Inflammatory macrophage treated with lipopolysaccharide for 4 hours (primary cell): ENCODE measurements at regions not wholly inside any gene's neighbourhood (a gene's known extent, or its start where the extent isn't known, plus 50 kb on each side); places are given as distances from the start of the nearest gene placed in this dataset.
"Not testable (repeated sequence)": the region's sequence is repeated elsewhere in the genome, so short reads cannot be mapped to it uniquely, and the experiment has no call there.

ENCODE experiments used
- DNase-seq: peaks from one replicate; pipeline ENCODE4 v3.0.0-alpha.2; 2020

- no peak for DNase-seq
These were observed 306.8 kb upstream of the NMUR2 start for GRCh38 chr5:152711801-152712388.

- DNase-seq: no peak
These were observed 312.3 kb upstream of the NMUR2 start for GRCh38 chr5:152717393-152717792.

GRCh38 chr5:152723482-152723881 lies 318.4 kb upstream of the NMUR2 start:
- DNase-seq: no peak

GRCh38 chr5:152730176-152730575 lies 325.1 kb upstream of the NMUR2 start:
- no peak for DNase-seq

GRCh38 chr5:152736906-152737305 lies 331.8 kb upstream of the NMUR2 start:
- no peak for DNase-seq

- DNase-seq: no peak
These were observed 334.8 kb upstream of the NMUR2 start for GRCh38 chr5:152739916-152740315.

GRCh38 chr5:152741126-152741525 lies 336.0 kb upstream of the NMUR2 start:
- DNase-seq: not testable (repeated sequence)

- DNase-seq: not testable (repeated sequence)
These were observed 382.7 kb upstream of the NMUR2 start for GRCh38 chr5:152787709-152788217.

- DNase-seq: no peak
These were observed 396.8 kb upstream of the NMUR2 start for GRCh38 chr5:152801886-152802285.

GRCh38 chr5:152804179-152804578 lies 399.1 kb upstream of the NMUR2 start:
- DNase-seq: no peak

GRCh38 chr5:152811988-152812387 lies 406.9 kb upstream of the NMUR2 start:
- no peak for DNase-seq

GRCh38 chr5:152813526-152813925 lies 408.4 kb upstream of the NMUR2 start:
- no peak for DNase-seq

GRCh38 chr5:152819891-152820290 lies 414.8 kb upstream of the NMUR2 start:
- DNase-seq: no peak

- DNase-seq: no peak
These were observed 419.2 kb upstream of the NMUR2 start for GRCh38 chr5:152824316-152824715.

GRCh38 chr5:152838241-152838786 lies 433.2 kb upstream of the NMUR2 start:
- DNase-seq: no peak

- DNase-seq: no peak
These were observed 439.6 kb upstream of the NMUR2 start for GRCh38 chr5:152844713-152845112.

GRCh38 chr5:152853361-152853760 lies 448.3 kb upstream of the NMUR2 start:
- DNase-seq: no peak

GRCh38 chr5:152855441-152855840 lies 450.4 kb upstream of the NMUR2 start:
- DNase-seq: no peak

GRCh38 chr5:152861231-152861630 lies 456.2 kb upstream of the NMUR2 start:
- DNase-seq: no peak

GRCh38 chr5:152864447-152864846 lies 459.4 kb upstream of the NMUR2 start:
- no peak for DNase-seq

- no peak for DNase-seq
These were observed 459.9 kb upstream of the NMUR2 start for GRCh38 chr5:152864991-152865390.

GRCh38 chr5:152869971-152870370 lies 464.9 kb upstream of the NMUR2 start:
- DNase-seq: no peak

GRCh38 chr5:152882621-152883020 lies 477.5 kb upstream of the NMUR2 start:
- no peak for DNase-seq

- no peak for DNase-seq
These were observed 478.1 kb upstream of the NMUR2 start for GRCh38 chr5:152883066-152883775.
